Muscle layer of duodenum (tissue), 2 donors: ENCODE measurements at regions not wholly inside any gene's neighbourhood (a gene's known extent, or its start where the extent isn't known, plus 50 kb on each side); places are given as distances from the start of the nearest gene placed in this dataset.

Experiments used
- H3K27ac ChIP-seq: one replicate; pipeline ENCODE4 v1.7.0; 2013; ENCODE audit warnings: mild to moderate bottlenecking, low read length
- H3K27me3 ChIP-seq: one replicate; pipeline ENCODE4 v1.7.0; 2013; ENCODE audit warnings: low read depth, mild to moderate bottlenecking, control low read depth, low read length
- H3K36me3 ChIP-seq, 2 donors: one replicate each; pipeline ENCODE4 v1.7.0; 2013; ENCODE audit warnings: low read length in 2 of 2, control low read depth in 1 of 2, mild to moderate bottlenecking in 1 of 2; ENCODE audit not compliant: insufficient read depth in 2 of 2, control insufficient read depth in 1 of 2
- H3K4me1 ChIP-seq, 2 donors: one replicate each; pipeline ENCODE4 v1.7.0; 2013; ENCODE audit warnings: low read length in 2 of 2, mild to moderate bottlenecking in 2 of 2, control low read depth in 1 of 2, moderate library complexity in 1 of 2; ENCODE audit not compliant: insufficient read depth in 2 of 2, control insufficient read depth in 1 of 2
- H3K4me3 ChIP-seq, 2 donors: one replicate each; pipeline ENCODE4 v1.7.0; 2013; ENCODE audit warnings: low read length in 2 of 2, low read depth in 1 of 2, mild to moderate bottlenecking in 1 of 2
- H3K9me3 ChIP-seq, 2 donors: one replicate each; pipeline ENCODE4 v1.7.0; 2013; ENCODE audit warnings: low read length in 2 of 2, control low read depth in 1 of 2, mild to moderate bottlenecking in 1 of 2; ENCODE audit not compliant: control insufficient read depth in 1 of 2
- donor health status: healthy.

GRCh38 chr19:30910485-30911240, 438.6 kb downstream of the TSHZ3 start:
- H3K4me1 ChIP-seq, result no peaks in the 10 kb centered on the region
- H3K4me3 ChIP-seq, result no peak overlapping the region
- H3K27ac ChIP-seq, result no peak overlapping the region
- H3K9me3 ChIP-seq, result no peaks in the 10 kb centered on the region
- no peaks in the 10 kb centered on the region for H3K36me3 ChIP-seq
- no peaks in the 10 kb centered on the region for H3K27me3 ChIP-seq

DNA sequence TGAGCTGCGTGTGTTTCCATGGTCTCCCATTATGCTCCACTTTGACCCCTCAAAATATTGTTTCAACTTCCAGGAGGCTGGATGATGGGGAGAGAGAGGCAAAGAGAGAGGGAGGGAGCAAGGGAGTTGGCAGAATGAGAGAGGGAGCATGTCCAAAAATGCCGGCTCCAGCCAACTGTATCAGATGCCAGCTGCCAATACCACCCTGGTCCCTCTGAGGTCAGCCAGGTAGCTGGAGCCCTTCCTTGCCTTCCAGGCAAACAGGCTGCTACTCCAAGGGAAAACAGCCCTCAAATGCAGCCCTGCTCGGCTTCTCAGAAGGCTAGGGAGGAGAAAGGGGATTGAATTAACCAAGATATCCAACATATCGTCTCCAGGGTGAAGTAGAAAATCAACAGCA, 440.0 kb downstream of the TSHZ3 start:
- Histone ChIP-seq H3K36me3 (no peaks in the 10 kb centered on the region), H3K4me3 (no peak overlapping the region), H3K9me3 (no peaks in the 10 kb centered on the region), H3K27ac (no peak overlapping the region), H3K27me3 (no peaks in the 10 kb centered on the region), H3K4me1 (no peaks in the 10 kb centered on the region)

DNA sequence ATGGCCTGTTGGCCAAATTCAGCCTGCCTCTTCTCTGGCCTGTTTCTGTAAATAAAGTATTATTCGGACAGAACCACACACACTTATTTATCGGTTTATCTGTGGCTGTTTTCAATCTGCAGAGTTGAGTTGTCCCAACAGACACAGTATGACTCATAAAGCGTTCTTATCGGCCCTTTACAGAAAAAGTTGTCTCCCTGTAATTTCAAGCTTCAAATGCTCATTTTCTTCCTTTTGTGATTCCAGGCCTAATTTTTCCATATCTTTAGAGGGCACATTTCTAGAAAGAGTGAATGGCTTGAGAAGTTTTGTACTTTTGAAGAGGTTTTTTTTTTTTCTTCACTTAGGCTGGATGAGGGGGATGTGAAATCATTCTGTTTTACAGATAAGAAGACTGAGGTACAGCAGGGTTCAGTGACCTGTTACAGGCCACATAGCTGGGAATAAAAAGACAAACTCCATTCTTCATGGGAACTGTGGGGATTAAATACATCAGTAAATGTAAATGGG, 440.9 kb downstream of the TSHZ3 start:
- no peaks in the 10 kb centered on the region for H3K36me3 ChIP-seq
- no peaks in the 10 kb centered on the region for H3K4me1 ChIP-seq
- H3K27me3 ChIP-seq, result no peaks in the 10 kb centered on the region
- no peak overlapping the region for H3K4me3 ChIP-seq
- no peak overlapping the region for H3K27ac ChIP-seq
- no peaks in the 10 kb centered on the region for H3K9me3 ChIP-seq

DNA sequence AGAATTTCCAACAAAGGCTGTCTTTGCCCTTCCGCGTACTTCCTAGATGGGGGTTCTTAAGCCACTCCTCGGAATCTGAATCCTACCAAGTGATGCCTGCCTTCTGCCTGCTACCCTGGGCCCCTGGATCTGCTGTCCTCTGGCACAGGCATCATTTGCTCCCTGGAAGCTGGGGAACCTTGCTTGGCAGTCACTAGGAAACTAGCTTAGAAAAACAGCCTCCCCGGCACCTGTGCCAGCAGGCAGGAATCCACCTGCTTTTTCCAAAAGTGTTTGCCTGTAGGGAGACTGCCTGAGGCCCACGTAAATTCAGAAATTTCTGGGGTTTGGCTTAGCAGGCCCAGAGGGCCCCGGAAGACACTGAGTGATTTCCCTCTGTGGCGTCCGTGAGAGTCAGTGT, 442.4 kb downstream of the TSHZ3 start:
- H3K36me3 ChIP-seq, result no peaks in the 10 kb centered on the region
- no peaks in the 10 kb centered on the region for H3K4me1 ChIP-seq
- H3K27ac ChIP-seq, result no peak overlapping the region
- no peak overlapping the region for H3K4me3 ChIP-seq
- H3K27me3 ChIP-seq, result no peaks in the 10 kb centered on the region
- H3K9me3 ChIP-seq, result no peaks in the 10 kb centered on the region

DNA sequence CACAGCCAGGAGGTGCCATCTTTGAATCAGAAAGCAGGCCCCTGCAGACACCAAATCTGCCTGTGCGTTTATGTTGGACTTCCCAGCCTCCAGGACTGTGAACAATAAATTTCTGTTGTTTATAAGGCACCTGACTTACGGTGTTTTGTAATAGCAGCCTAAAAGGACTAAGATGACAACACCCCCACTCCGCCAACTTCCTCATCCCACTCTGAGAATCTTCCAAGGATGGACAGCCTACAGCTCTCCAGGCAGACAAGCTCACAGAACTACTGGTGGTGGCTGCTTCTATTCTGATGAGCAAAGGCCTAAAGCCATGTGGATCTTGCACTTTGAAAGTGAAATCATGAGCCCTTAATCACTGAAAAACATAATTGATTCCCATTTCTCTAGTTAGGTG, 449.2 kb downstream of the TSHZ3 start:
- Histone ChIP-seq H3K27me3 (no peaks in the 10 kb centered on the region), H3K4me1 (peaks cover 0 to 8% of the 10 kb centered on the region in 2 donors), H3K9me3 (no peaks in the 10 kb centered on the region), H3K36me3 (no peaks in the 10 kb centered on the region), H3K27ac (no peak overlapping the region), H3K4me3 (no peak overlapping the region)

- Histone ChIP-seq H3K4me1 (peaks cover 0 to 8% of the 10 kb centered on the region in 2 donors), H3K9me3 (no peaks in the 10 kb centered on the region), H3K27me3 (no peaks in the 10 kb centered on the region), H3K27ac (no peak overlapping the region), H3K4me3 (no peak overlapping the region), H3K36me3 (no peaks in the 10 kb centered on the region)
Observed at GRCh38 chr19:30898353-30899103, 450.7 kb downstream of the TSHZ3 start.

GRCh38 chr19:30897553-30897952, 451.7 kb downstream of the TSHZ3 start:
- H3K27me3 ChIP-seq, result no peaks in the 10 kb centered on the region
- no peak overlapping the region for H3K27ac ChIP-seq
- H3K4me1 ChIP-seq, result peaks cover 0 to 8% of the 10 kb centered on the region in 2 donors
- H3K36me3 ChIP-seq, result no peaks in the 10 kb centered on the region
- H3K4me3 ChIP-seq, result no peak overlapping the region
- no peaks in the 10 kb centered on the region for H3K9me3 ChIP-seq

GRCh38 chr19:30897034-30897433, 452.2 kb downstream of the TSHZ3 start:
- no peaks in the 10 kb centered on the region for H3K27me3 ChIP-seq
- H3K36me3 ChIP-seq, result no peaks in the 10 kb centered on the region
- H3K27ac ChIP-seq, result no peak overlapping the region
- no peaks in the 10 kb centered on the region for H3K9me3 ChIP-seq
- H3K4me1 ChIP-seq, result peaks cover 0 to 8% of the 10 kb centered on the region in 2 donors
- no peak overlapping the region for H3K4me3 ChIP-seq

DNA sequence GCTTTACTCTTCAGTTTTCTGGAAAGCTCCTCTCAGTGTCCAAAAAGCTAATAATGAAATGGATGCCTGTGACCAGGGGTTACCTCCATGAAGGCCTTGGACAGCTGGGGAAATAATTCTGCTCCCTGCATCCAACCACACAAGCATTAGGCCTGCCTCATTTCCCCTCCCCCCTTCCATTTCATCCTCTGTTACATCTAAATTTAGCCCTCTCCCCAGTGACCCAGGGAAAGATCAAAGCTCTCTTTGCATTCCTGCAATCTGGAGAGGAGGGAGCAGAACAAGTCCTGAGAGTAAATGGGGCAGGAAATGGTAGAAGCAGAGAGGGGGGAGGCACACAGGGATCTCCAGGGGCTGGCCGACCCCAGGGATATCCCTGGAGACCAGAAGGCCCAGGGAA, 452.7 kb downstream of the TSHZ3 start:
- Histone ChIP-seq H3K9me3 (no peaks in the 10 kb centered on the region), H3K27me3 (no peaks in the 10 kb centered on the region), H3K4me3 (no peak overlapping the region), H3K27ac (no peak overlapping the region), H3K4me1 (peaks cover 0 to 8% of the 10 kb centered on the region in 2 donors), H3K36me3 (no peaks in the 10 kb centered on the region)

- Histone ChIP-seq H3K9me3 (no peaks in the 10 kb centered on the region), H3K4me1 (peaks cover 0 to 8% of the 10 kb centered on the region in 2 donors), H3K27me3 (no peaks in the 10 kb centered on the region), H3K27ac (no peak overlapping the region), H3K4me3 (no peak overlapping the region), H3K36me3 (no peaks in the 10 kb centered on the region)
Observed at GRCh38 chr19:30895946-30896345, 453.3 kb downstream of the TSHZ3 start.

DNA sequence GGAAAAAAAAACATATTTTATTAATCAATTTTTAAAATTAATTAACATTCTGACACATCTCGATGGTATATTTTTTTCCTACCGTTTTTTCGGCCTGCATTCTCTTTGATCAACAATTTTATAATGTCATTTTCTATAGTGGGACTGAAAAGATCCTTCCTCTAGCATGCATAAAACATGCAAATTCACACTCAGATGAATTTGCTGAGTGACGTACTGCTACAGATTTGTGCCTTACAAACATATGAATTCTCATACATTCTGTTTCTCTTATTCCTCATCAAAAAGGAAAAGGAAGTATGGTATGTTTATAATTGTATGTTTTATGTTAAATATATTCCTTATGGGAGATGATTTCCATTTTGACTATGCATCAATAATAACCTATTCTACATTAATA, 458.2 kb downstream of the TSHZ3 start:
- Histone ChIP-seq H3K36me3 (no peaks in the 10 kb centered on the region), H3K9me3 (no peaks in the 10 kb centered on the region), H3K4me3 (no peak overlapping the region), H3K27ac (no peak overlapping the region), H3K4me1 (peaks cover 0 to under 1% of the 10 kb centered on the region in 2 donors), H3K27me3 (no peaks in the 10 kb centered on the region)
